ENCODE measurements at regions not wholly inside any gene's neighbourhood (a gene's known extent, or its start where the extent isn't known, plus 50 kb on each side); places are given as distances from the start of the nearest gene placed in this dataset.
A peak's percentile ranks its signal among the peaks of the same experiment; 100 is the strongest.
"Not testable (repeated sequence)": the region's sequence is repeated elsewhere in the genome, so short reads cannot be mapped to it uniquely, and the experiment has no call there.

DNA sequence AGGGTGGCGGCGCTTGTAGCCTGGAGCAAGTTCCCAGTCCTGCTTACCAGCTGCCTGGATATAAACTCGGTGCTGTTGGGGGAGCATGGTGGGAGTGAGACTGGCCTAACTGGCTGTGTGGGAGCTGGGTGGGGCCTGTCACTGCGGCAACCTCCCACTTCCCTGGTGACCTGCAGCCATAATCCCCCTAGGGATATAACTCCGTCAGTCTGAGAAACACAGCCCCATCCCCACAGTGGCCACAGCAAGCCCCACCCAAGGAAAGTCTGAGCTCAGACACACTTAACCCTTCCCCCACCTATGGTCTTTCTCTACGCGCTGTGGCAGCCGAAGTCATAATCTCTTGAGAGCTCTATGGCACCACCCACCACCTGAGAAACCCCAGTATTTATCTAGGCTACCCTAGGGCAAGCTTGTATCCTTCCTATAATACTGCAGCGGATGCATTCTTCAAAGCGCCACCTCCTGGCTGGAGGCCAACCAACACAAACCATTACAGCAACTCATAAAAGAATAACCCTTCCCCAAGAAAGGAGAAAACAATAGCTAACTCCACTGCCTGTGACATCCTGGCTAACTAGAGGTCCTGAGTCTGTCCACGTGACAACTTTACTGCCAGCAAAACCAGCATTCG, 57.4 kb downstream of the ZNF648 start:
- peak; percentile 10 for DNase-seq

DNA sequence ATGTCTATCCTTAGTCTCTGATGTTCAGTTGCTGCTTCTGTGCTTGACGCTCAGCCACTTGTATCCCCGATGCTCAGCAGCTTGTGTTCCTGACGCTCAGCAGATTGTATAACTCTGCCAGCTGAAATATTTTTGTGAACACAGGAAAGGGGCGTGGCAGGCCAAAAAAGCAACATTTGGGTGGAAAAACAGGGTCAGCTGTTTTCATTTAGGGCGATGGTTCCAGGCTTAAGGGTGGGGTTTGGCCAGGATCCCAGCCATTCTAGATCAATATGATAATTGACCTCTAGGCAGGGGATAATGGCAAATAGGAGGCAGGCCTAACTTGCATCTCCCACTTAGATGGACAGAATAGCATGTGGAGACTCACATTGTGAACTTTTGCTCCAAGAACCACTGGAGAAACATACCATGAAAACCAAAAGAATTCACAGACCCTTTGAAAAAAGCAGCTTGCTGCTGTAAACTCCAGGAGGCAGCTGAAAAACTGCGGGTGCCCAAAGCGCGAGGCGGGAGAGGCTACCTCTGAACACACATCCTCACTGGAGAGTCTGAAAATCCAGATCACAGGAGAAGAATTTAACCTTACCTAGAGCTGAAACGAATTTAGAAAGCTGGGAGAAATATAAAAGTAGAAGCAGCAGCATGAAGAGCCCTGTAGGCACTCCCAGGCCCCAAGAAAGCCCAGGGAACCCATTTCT, 58.3 kb downstream of the ZNF648 start:
- peak; percentile 22 for DNase-seq

DNA sequence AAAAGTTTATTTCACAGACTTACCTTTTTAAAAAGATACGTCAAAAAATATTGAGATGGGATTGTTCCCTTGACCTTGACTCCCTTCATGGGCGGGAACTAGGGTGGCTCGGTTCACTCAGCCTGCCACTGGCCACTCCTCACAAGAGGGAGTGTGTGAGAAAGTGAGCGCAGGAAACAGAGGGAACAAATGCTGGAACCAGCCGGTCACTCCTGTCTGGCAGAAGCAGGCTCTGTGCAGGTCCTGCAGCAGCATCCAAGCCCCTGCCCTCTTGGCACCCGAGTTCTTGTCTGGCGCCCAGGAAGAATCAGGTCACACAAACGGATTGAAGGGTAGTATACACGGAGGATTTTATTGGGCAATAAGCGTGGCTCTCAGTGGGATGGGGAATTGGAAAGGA, 58.9 kb downstream of the ZNF648 start:
- DNase-seq = no peak

DNA sequence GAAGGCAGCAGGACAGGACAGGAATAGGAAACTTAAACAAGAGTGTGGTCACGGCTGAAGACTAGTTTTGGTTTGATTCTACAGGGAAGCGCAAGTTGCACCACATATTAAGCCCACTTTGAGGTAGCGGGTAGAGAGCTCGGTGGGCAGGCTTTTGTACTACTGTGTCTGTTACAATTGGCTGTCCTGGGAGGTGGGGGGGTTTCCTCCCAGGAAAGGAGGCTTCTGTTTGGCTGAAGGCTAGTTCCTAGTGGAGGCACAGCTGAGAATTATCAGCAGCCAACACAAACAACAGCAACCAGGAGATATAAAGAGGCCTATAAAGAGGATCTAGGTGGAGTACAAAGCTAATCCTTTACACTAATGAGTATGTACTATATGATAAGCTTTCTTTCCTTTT, 62.7 kb downstream of the ZNF648 start:
- no peak for DNase-seq

- DNase-seq = no peak
These were observed 69.4 kb downstream of the ZNF648 start for GRCh38 chr1:181992072-181992471.

DNA sequence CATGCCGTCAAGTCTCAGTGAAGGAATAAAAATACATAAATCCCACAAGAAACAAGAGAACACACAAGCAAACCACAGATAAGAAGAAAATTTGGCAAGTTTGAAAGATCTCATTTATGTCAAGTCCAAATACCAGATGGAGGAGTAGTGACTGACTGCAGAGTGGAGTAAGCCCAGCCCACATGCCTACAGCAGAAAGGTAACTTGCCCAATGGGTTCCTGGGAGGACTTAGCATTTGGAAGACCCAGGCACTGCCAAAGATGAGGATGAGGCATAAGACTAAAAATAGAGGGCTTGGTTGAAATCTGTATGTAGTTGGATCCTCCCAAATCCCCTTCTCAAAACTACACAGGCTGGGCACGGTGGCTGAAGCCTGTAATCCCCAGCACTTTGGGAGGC, 70.8 kb downstream of the ZNF648 start:
- no peak for DNase-seq

- DNase-seq = no peak
These were observed 72.1 kb downstream of the ZNF648 start for GRCh38 chr1:181989261-181989920.

GRCh38 chr1:181987996-181988395, 73.5 kb downstream of the ZNF648 start:
- no peak for DNase-seq

GRCh38 chr1:181987334-181987895, 74.1 kb downstream of the ZNF648 start:
- DNase-seq = no peak

DNA sequence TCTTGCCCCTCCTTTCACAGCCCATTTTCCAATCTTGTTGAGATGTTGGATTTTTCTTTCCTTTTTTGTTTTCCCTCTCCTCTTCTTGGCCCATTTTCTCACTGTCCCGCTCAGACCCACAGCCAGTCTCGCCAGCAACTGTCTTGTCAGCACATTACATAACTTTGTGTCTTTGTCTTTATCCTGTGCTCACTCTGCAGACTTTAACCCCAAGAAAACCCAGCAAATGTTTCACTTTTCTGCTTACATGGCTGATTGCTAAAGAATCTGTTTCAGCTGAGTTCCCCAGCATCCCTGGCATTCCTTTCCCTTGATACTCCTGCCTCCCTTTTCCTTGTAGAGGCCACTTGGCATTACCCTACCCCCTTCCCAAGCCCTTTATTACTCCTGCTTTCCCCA, 74.6 kb downstream of the ZNF648 start:
- DNase-seq = no peak

DNA sequence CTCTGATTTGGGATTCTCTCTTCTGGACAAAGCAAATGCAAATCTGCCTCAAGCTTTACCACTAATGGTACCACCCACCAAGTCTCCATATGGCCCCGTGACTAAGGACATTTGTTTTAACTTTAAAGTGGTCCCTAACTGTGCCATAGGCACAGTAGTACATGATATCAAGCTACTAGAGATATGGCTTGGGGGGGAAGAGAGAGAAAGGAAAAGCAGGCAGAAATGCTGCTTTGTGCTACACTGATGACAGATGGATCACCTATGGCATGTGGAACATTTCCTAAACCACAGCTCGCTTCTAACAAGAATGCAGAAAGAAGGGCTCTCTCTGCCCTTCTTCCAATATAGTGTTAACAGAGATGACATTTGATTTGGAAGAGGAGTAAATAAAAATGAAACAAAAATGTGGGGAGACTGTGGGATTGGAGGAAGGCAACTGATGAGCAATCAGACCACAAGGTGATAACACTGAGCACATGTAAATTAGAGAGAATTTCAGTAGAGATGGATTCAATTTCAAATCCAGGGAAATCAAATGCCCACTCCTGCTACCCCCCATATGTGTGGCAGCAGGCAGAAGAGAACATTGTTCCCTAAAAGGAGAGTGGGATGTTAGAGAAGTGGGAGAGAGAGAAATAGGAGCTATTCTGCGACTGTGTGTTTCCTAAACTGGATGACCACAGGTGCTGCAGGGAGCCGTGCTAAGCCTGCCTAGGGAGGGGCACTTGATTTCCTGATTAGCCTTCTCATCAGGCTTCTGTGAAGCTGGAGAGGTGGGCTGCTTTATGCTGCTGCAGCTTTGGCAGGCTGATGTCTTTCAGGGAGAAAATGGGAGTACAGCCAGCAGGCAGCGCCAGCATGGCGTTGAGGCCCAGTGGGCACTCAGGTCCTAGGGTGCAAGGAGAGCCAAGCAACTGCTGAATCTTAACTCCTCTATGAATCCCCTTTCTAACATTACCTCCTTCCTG, 75.3 kb downstream of the ZNF648 start:
- no peak for DNase-seq

DNA sequence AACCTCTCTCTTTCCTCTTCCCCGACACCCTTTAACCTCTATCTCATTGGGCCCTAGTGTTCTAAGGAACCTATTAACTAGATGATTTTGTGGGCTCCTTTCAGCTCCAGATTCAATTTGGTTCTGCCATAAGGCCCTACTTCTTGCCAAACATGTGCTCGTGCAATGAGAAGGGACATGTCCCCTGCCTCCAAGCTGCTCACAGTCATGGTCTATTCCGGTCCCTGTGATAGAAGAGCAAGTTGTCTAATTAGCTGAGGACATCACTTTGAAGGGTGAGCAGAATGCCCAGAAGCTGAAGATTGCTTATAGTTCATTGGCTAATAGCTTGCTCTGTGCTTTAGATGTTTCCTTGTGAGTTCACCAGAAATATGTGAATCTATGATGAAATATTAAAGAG, 76.2 kb downstream of the ZNF648 start:
- no peak for DNase-seq

GRCh38 chr1:181984006-181984405, 77.5 kb downstream of the ZNF648 start:
- no peak for DNase-seq

DNA sequence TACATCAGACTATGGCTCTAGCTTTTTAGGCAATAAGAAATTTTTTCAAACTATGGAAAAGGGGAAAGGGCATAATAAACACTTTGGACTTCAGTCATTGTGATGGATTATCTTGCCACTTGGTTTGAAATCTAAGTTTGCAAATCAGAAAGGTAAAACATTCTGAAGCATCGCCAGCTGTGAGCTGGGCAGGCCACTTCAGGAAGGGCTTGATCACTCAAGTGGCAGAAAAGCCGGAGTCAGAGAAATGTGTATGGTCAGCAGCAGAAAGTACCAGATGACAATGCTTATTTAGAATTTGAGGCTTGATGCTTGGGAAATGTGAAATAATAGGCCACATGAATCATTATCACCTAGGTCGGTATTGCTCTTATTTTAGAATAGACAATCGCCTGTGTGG, 79.7 kb downstream of the ZNF648 start:
- DNase-seq = no peak

GRCh38 chr1:181972256-181972655, 89.3 kb downstream of the ZNF648 start:
- no peak for DNase-seq

DNA sequence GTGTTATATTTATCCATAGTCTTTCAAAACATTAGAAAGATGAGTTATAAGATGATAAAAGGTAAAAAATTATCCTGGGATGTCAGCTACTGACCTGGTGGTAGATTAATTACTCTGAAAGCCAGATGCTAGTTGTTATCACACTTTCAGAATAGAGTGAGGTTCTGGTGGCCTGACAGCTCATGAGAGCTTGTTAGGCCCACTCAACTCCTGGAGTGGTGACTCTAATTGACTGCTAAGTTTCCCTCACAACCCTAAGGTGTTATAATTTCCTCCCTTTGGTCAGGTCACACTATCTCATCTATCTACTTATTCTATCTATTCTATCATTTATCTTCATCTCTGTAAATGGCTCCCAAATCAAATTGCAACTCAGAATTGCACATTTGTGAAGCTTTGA, 90.1 kb downstream of the ZNF648 start:
- no peak for DNase-seq

- DNase-seq = no peak
These were observed 91.6 kb downstream of the ZNF648 start for GRCh38 chr1:181969902-181970301.

DNA sequence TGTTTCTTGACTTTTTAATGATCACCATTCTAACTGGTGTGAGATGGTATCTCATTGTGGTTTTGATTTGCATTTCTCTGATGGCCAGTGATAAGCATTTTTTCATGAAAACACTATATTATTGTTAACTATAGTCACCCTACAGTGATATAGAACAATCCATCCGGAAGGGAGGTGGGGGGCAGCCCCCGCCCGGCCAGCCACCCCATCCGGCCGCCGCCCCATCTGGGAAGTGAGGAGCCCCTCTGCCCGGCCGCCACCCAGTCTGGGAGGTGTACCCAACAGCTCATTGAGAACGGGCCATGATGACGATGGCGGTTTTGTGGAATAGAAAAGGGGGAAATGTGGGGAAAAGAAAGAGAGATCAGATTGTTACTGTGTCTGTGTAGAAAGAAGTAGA, 106.8 kb downstream of the ZNF648 start:
- DNase-seq = not testable (repeated sequence)

- not testable (repeated sequence) for DNase-seq
These were observed 107.3 kb downstream of the ZNF648 start for GRCh38 chr1:181954178-181954577.

GRCh38 chr1:181953596-181953995, 107.9 kb downstream of the ZNF648 start:
- DNase-seq = no peak

GRCh38 chr1:181951213-181951612, 110.3 kb downstream of the ZNF648 start:
- no peak for DNase-seq

- no peak for DNase-seq
These were observed 112.0 kb downstream of the ZNF648 start for GRCh38 chr1:181949500-181949899.

DNA sequence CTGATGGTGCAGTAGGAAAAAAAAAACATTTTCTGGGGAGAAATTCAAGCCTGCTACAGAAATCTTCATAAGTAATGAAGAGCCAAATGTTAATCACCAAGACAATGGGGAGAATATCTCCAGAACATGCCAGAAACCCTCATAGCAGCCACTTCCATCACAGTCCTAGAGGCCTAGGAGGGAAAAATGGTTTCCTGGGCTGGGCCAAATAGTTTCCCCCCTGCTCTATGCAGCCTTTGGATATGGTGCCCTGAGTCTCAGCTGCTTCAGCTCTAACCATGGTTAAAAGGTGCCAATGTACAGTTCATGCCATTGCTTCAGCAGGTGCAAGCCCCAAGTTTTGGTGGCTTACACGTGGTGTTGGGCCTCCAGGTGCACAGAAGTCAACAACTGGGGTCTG, 113.1 kb downstream of the ZNF648 start:
- DNase-seq = no peak

All from eye (tissue), 1 donor.